ENCODE measurements at regions not wholly inside any gene's neighbourhood (a gene's known extent, or its start where the extent isn't known, plus 50 kb on each side); places are given as distances from the start of the nearest gene placed in this dataset.

GRCh38 chr6:63418741-63419140, 99.0 kb upstream of the LGSN start:
- H3K27ac ChIP-seq, result no peak overlapping the region
- TF ChIP-seq CTCF (IDR thresholded peaks at IDR 0.05), result no peak
- no peak for TF ChIP-seq POLR2A (IDR thresholded peaks at IDR 0.05)

GRCh38 chr6:63424636-63425035, 104.9 kb upstream of the LGSN start:
- no peak overlapping the region for H3K27ac ChIP-seq
- DNase-seq, result no peak
- H3K36me3 ChIP-seq, result no peaks in the 10 kb centered on the region
- no peaks in the 10 kb centered on the region for H3K27me3 ChIP-seq
- no peaks in the 10 kb centered on the region for H3K9me3 ChIP-seq
- TF ChIP-seq CTCF (IDR thresholded peaks at IDR 0.05), result no peak
- no peak for TF ChIP-seq POLR2A (IDR thresholded peaks at IDR 0.05)
- H3K4me1 ChIP-seq, result no peaks in the 10 kb centered on the region
- H3K4me3 ChIP-seq, result no peak overlapping the region

More at GRCh38 chr6:63418741-63419140, 99.0 kb upstream of the LGSN start:
- H3K4me3 ChIP-seq, result no peak overlapping the region
- H3K9me3 ChIP-seq, result no peaks in the 10 kb centered on the region
- no peaks in the 10 kb centered on the region for H3K36me3 ChIP-seq
- DNase-seq, result no peak
- H3K27me3 ChIP-seq, result no peaks in the 10 kb centered on the region
- H3K4me1 ChIP-seq, result no peaks in the 10 kb centered on the region

GRCh38 chr6:63425493-63425892, 105.7 kb upstream of the LGSN start:
- no peak overlapping the region for H3K27ac ChIP-seq
- H3K27me3 ChIP-seq, result no peaks in the 10 kb centered on the region
- no peaks in the 10 kb centered on the region for H3K36me3 ChIP-seq
- DNase-seq, result no peak
- H3K4me1 ChIP-seq, result no peaks in the 10 kb centered on the region
- no peak for TF ChIP-seq POLR2A (IDR thresholded peaks at IDR 0.05)
- no peak for TF ChIP-seq CTCF (IDR thresholded peaks at IDR 0.05)
- H3K4me3 ChIP-seq, result no peak overlapping the region
- H3K9me3 ChIP-seq, result no peaks in the 10 kb centered on the region

GRCh38 chr6:63426844-63427243, 107.1 kb upstream of the LGSN start:
- TF ChIP-seq POLR2A (IDR thresholded peaks at IDR 0.05), result no peak
- TF ChIP-seq CTCF (IDR thresholded peaks at IDR 0.05), result no peak
- Histone ChIP-seq H3K4me3 (no peak overlapping the region), H3K9me3 (no peaks in the 10 kb centered on the region), H3K4me1 (no peaks in the 10 kb centered on the region), H3K36me3 (no peaks in the 10 kb centered on the region), H3K27me3 (no peaks in the 10 kb centered on the region), H3K27ac (no peak overlapping the region)
- no peak for DNase-seq

GRCh38 chr6:63427951-63428350, 108.2 kb upstream of the LGSN start:
- no peak for DNase-seq
- no peaks in the 10 kb centered on the region for H3K36me3 ChIP-seq
- H3K4me3 ChIP-seq, result no peak overlapping the region
- H3K4me1 ChIP-seq, result no peaks in the 10 kb centered on the region
- no peaks in the 10 kb centered on the region for H3K9me3 ChIP-seq
- no peak overlapping the region for H3K27ac ChIP-seq
- TF ChIP-seq CTCF (IDR thresholded peaks at IDR 0.05), result no peak
- no peak for TF ChIP-seq POLR2A (IDR thresholded peaks at IDR 0.05)
- no peaks in the 10 kb centered on the region for H3K27me3 ChIP-seq

GRCh38 chr6:63430985-63431519, 111.3 kb upstream of the LGSN start:
- Histone ChIP-seq H3K4me3 (no peak overlapping the region), H3K27me3 (no peaks in the 10 kb centered on the region), H3K36me3 (no peaks in the 10 kb centered on the region), H3K9me3 (no peaks in the 10 kb centered on the region), H3K27ac (no peak overlapping the region), H3K4me1 (no peaks in the 10 kb centered on the region)
- DNase-seq, result no peak
- TF ChIP-seq CTCF (IDR thresholded peaks at IDR 0.05) (no peak), POLR2A (IDR thresholded peaks at IDR 0.05) (no peak)

All from Peyer's patch (tissue), 4 donors.